HepG2 (cell line): ENCODE measurements at regions not wholly inside any gene's neighbourhood (a gene's known extent, or its start where the extent isn't known, plus 50 kb on each side); places are given as distances from the start of the nearest gene placed in this dataset.

ENCODE experiments used
- ATAC-seq: fragments of 200-7000 bp; cut with Tn5 transposase; 3 replicates; pipeline ENCODE4 v1.9.1; 2020; ENCODE audit warnings: mild to moderate bottlenecking, moderate library complexity
- BruUV-seq: library from RNA; stranded (reverse); fragments of 400-500 nt; replicated peaks from 2 replicates; lab custom pipeline; 2021; lab: Mats Ljungman, UMichigan
- CTCF ChIA-PET: fragments of 300-600 bp; formaldehyde crosslinking; extraction: SDS; loops from one replicate; lab custom pipeline; 2021; ENCODE audit warnings: low total read pairs, inconsistent platforms, low intra/inter-chr PET ratio; lab: Yijun Ruan, JAX
- POLR2A ChIA-PET: fragments of 350-600 bp; sonication (Branson Sonifier 250); formaldehyde crosslinking; loops from one replicate; lab custom pipeline; 2020; ENCODE audit warnings: antibody characterized with exemption, inconsistent platforms; lab: Yijun Ruan, JAX
- DNase-seq: peaks from one replicate; pipeline ENCODE4 v3.0.0-alpha.2; 2015; ENCODE audit warnings: low spot score
- FAIRE-seq: peaks from 3 replicates; lab custom pipeline; 2011; peaks lifted over from hg19 to GRCh38; lab: Jason Lieb, UNC
- H2AFZ ChIP-seq: one replicate; pipeline ENCODE4 v1.6.1; 2011; ENCODE audit warnings: low read length, inconsistent platforms
- H3K27ac ChIP-seq: fragments of 300-600 bp; 3 replicates; pipeline ENCODE4 v1.8.0; 2011; ENCODE audit warnings: mixed run types, mild to moderate bottlenecking, mixed read lengths, low read length, inconsistent platforms; ENCODE audit not compliant: insufficient read depth; ENCODE audit errors: extremely low read length
- H3K27me3 ChIP-seq, 2 experiments: fragments of 200-600 bp in 1 of 2; 2 replicates in 1 of 2; 3 replicates in 1 of 2; pipeline versions ENCODE4 v1.6.0 to v1.8.0; 2011; ENCODE audit warnings: low read length in 2 of 2, mild to moderate bottlenecking in 2 of 2, moderate library complexity in 2 of 2, inconsistent platforms in 1 of 2; ENCODE audit not compliant: insufficient read depth in 2 of 2, control insufficient read depth in 1 of 2
- H3K36me3 ChIP-seq, 2 experiments: fragments of 200-600 bp in 1 of 2; replicated peaks in 1 of 2; 2 replicates in 1 of 2; 3 replicates in 1 of 2; pipeline versions ENCODE4 v1.5.1 to v1.8.0; 2011; ENCODE audit warnings: low read length in 2 of 2, inconsistent platforms in 1 of 2; ENCODE audit not compliant: insufficient read depth in 2 of 2, control insufficient read depth in 1 of 2
- H3K4me1 ChIP-seq: 2 replicates; pipeline ENCODE4 v1.5.1; 2012; ENCODE audit warnings: low read length, inconsistent platforms; ENCODE audit not compliant: insufficient read depth
- H3K4me2 ChIP-seq: 2 replicates; pipeline ENCODE4 v1.6.0; 2011; ENCODE audit warnings: low read depth, low read length, inconsistent platforms
- H3K4me3 ChIP-seq, 3 experiments: fragments of 200-600 bp in 1 of 3; sonication (generic), shearing (Covaris generic) in 1 of 3; replicated peaks in 1 of 3; 2 replicates each; pipeline ENCODE4 v1.5.1; 2011 to 2016; ENCODE audit warnings: low read length in 3 of 3, inconsistent platforms in 2 of 3, low read depth in 2 of 3, mild to moderate bottlenecking in 2 of 3, control low read depth in 1 of 3, mixed read lengths in 1 of 3; ENCODE audit not compliant: insufficient read depth in 1 of 3
- H3K79me2 ChIP-seq: one replicate; pipeline ENCODE4 v1.6.1; 2011; ENCODE audit warnings: low read length, inconsistent platforms; ENCODE audit not compliant: insufficient read depth
- H3K9ac ChIP-seq: 2 replicates; pipeline ENCODE4 v1.6.0; 2011; ENCODE audit warnings: mild to moderate bottlenecking, low read depth, low read length, inconsistent platforms; ENCODE audit not compliant: insufficient read depth
- H3K9me3 ChIP-seq: 2 replicates; pipeline ENCODE4 v1.5.1; 2012; ENCODE audit warnings: mild to moderate bottlenecking, low read length
- H4K20me1 ChIP-seq: 2 replicates; pipeline ENCODE4 v1.6.0; 2011; ENCODE audit warnings: inconsistent platforms, mild to moderate bottlenecking, low read length, moderate library complexity; ENCODE audit not compliant: insufficient read depth
- CAMTA2 ChIP-seq: sonication (generic); formaldehyde crosslinking; IDR thresholded peaks from 2 replicates; pipeline ENCODE4 v1.4.0; 2020; ENCODE audit warnings: mild to moderate bottlenecking, missing genetic modification reagents, borderline replicate concordance
- CREB3 ChIP-seq: sonication (generic); formaldehyde crosslinking; IDR thresholded peaks from 2 replicates; pipeline ENCODE4 v1.5.0; 2020; ENCODE audit warnings: missing genetic modification reagents
- DR1 ChIP-seq: sonication (generic); formaldehyde crosslinking; IDR thresholded peaks from 2 replicates; pipeline ENCODE4 v1.8.0; 2021; ENCODE audit warnings: mild to moderate bottlenecking, missing genetic modification reagents, inconsistent platforms
- HMG20B ChIP-seq: conservative IDR thresholded peaks from 2 replicates; pipeline ENCODE4 v1.6.1; 2016; ENCODE audit warnings: missing genetic modification reagents, missing compliant biosample characterization
- HOXA5 ChIP-seq: sonication (generic); formaldehyde crosslinking; IDR thresholded peaks from 2 replicates; pipeline ENCODE4 v1.4.0; 2020; ENCODE audit warnings: missing genetic modification reagents
- MIER2 ChIP-seq: IDR thresholded peaks from 2 replicates; pipeline ENCODE4 v1.6.1; 2016; ENCODE audit warnings: missing biosample characterization, missing genetic modification reagents
- MLX ChIP-seq: IDR thresholded peaks from 2 replicates; pipeline ENCODE4 v1.6.1; 2016
- MYPOP ChIP-seq: sonication (generic); formaldehyde crosslinking; IDR thresholded peaks from 2 replicates; pipeline ENCODE4 v1.8.1; 2023; ENCODE audit warnings: mild to moderate bottlenecking, moderate library complexity, missing genetic modification reagents
- THRA ChIP-seq: sonication (generic); formaldehyde crosslinking; IDR thresholded peaks from 2 replicates; pipeline ENCODE4 v1.4.0; 2020; ENCODE audit warnings: missing genetic modification reagents, borderline replicate concordance
- ZMYM4 ChIP-seq: sonication (generic); formaldehyde crosslinking; IDR thresholded peaks from 2 replicates; pipeline ENCODE4 v1.8.1; 2023; ENCODE audit warnings: mild to moderate bottlenecking, missing genetic modification reagents
- ZNF367 ChIP-seq: sonication (generic); formaldehyde crosslinking; IDR thresholded peaks from 2 replicates; pipeline ENCODE4 v1.4.0; 2020; ENCODE audit warnings: missing genetic modification reagents, borderline replicate concordance
- ZNF766 ChIP-seq: sonication (generic); formaldehyde crosslinking; IDR thresholded peaks from 2 replicates; pipeline ENCODE4 v1.5.0; 2020; ENCODE audit warnings: missing genetic modification reagents, borderline replicate concordance
- WGBS: methylation state at CpG from one replicate; pipeline ENCODE4 v1.1.6; 2017; ENCODE audit warnings: low lambda C conversion rate; 5-methylcytosine and 5-hydroxymethylcytosine counted together
- in situ Hi-C: cut with HindIII; loops from 2 replicates; pipeline ENCODE4 v1.10.0; 2017; ENCODE audit warnings: low pct_unique_long_range_greater_than_20kb; ENCODE audit not compliant: extremely low pct_ligation_motif_present
- intact Hi-C: fragments of 100-400 bp; cut with micrococcal nuclease; formaldehyde crosslinking; loops from one replicate; pipeline ENCODE4 v1.10.0; 2022; ENCODE audit not compliant: unreplicated experiment

- TF ChIP-seq MYPOP, result no peak
- TF ChIP-seq MLX (CRISPR knock-in tag), result no peak
Measured at GRCh38 chr9:118510711-118511110, 806.5 kb downstream of the TLR4 start (continued).

- POLR2A ChIA-PET, result no interaction called here
- H3K36me3 ChIP-seq, result no peaks in the 10 kb centered on the region
- no peaks in the 10 kb centered on the region for H3K79me2 ChIP-seq
- WGBS, result 0% methylated on average over 5 of the region's 5 CpGs
- H4K20me1 ChIP-seq, result no peaks in the 10 kb centered on the region
- CTCF ChIA-PET, result no interaction called here
- H2AFZ ChIP-seq, result no peak overlapping the region
- H3K4me3 ChIP-seq, result no peak overlapping the region
- intact Hi-C loops, result no loop called here
- no TSS peak for BruUV-seq
- ATAC-seq, result no peak
- peaks cover 68% of the 10 kb centered on the region for H3K9me3 ChIP-seq
- H3K4me1 ChIP-seq, result no peaks in the 10 kb centered on the region
- no peak for DNase-seq
- TF ChIP-seq DR1 (CRISPR knock-in tag) (no peak), ZMYM4 (CRISPR knock-in tag) (no peak)
- H3K4me2 ChIP-seq, result no peak overlapping the region
- in situ Hi-C loops, result no loop called here
- FAIRE-seq, result no peak
- no peaks in the 10 kb centered on the region for H3K27me3 ChIP-seq
- H3K9ac ChIP-seq, result no peak overlapping the region
- no peak overlapping the region for H3K27ac ChIP-seq
Measured at GRCh38 chr9:118515947-118516346, 811.7 kb downstream of the TLR4 start.

GRCh38 chr9:118521261-118521660 lies 817.1 kb downstream of the TLR4 start:
- whole genome bisulfite sequencing, result 1% methylated on average over 3 of the region's 3 CpGs
- Histone ChIP-seq H3K4me3 (no peak overlapping the region), H3K9ac (no peak overlapping the region), H3K4me2 (no peak overlapping the region), H3K9me3 (peaks cover 59% of the 10 kb centered on the region), H3K36me3 (no peaks in the 10 kb centered on the region), H2AFZ (no peak overlapping the region), H3K4me1 (no peaks in the 10 kb centered on the region), H4K20me1 (no peaks in the 10 kb centered on the region), H3K27me3 (no peaks in the 10 kb centered on the region), H3K79me2 (no peaks in the 10 kb centered on the region), H3K27ac (no peak overlapping the region)
- in situ Hi-C loops (no loop called here), intact Hi-C loops (loop anchor here (5.0 kb wide), 1 partner anchor 771 kb away; no protein-coding TSS in a partner anchor)
- no peak for FAIRE-seq
- ChIA-PET POLR2A (no interaction called here), CTCF (interaction anchor here (1.4 kb wide), 1 partner anchor 844 kb away, joined by 5 read pairs; no protein-coding TSS in a partner anchor)
- ATAC-seq, result no peak
- BruUV-seq, result no TSS peak
- DNase-seq, result no peak
- TF ChIP-seq ZNF766 (CRISPR knock-in tag) (no peak), ZNF367 (CRISPR knock-in tag) (no peak), HMG20B (no peak), HOXA5 (CRISPR knock-in tag) (no peak), CREB3 (no peak), CAMTA2 (CRISPR knock-in tag) (no peak), THRA (CRISPR knock-in tag) (no peak), MIER2 (CRISPR knock-in tag) (no peak)
